ENCODE measurements at regions not wholly inside any gene's neighbourhood (a gene's known extent, or its start where the extent isn't known, plus 50 kb on each side); places are given as distances from the start of the nearest gene placed in this dataset.

DNA sequence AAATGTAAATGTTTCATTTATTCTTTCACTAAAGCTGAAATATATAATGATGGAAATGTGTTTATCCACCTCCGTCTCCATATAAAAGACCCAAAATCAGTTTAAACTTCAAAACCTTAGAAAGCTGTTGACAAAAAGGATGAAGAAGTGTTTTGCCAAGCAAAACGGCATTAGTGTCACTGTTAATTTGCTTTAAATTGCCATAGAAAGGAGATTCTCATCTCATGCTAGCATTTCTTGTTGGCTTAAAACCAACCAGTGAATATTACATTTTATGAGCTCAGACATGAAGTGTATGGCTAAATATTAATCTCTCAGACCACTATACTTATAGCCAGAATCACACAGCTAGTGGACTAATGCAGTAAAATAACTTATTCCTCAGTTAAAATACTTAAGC lies 398.8 kb downstream of the KIF2B start:
- Mint-ChIP-seq H3K4me1 (ENCODE audit: low read depth) (no peaks in the 10 kb centered on the region), H3K36me3 (ENCODE audit: low read depth) (no peaks in the 10 kb centered on the region), H3K4me3 (no peak overlapping the region), H3K9me3 (peaks cover 12% of the 10 kb centered on the region), H3K27me3 (ENCODE audit: insufficient read depth) (no peaks in the 10 kb centered on the region; the same call in 1 of the 2 replicates), H3K27ac (no peak overlapping the region)
- DNase-seq, result no peak
- TF ChIP-seq CTCF (IDR thresholded peaks at IDR 0.05), result no peak

DNA sequence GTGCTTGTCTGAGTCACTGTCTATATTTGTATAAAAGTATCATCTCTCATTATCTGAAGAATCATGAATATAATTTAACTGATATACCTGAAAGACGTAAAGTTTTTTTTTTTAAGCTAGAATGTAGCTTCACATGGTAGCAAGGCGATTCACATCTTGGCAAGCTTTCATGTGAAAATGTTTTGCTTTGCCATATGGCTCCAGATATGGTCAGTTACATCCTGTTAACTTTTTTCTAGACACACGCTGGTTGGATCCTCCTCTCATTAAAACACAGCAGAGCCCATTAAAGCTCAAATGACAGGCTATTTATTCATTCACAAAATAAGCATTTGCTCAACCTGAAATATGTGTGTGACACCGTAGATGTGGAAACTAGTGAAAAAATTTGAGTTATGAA lies 412.8 kb downstream of the KIF2B start:
- Mint-ChIP-seq H3K36me3 (ENCODE audit: low read depth) (0 out of 2 replicates have a peak, but pooled peaks cover 4% of the 10 kb centered on the region), H3K9me3 (peaks cover 50% of the 10 kb centered on the region), H3K27ac (no peak overlapping the region), H3K4me1 (ENCODE audit: low read depth) (no peaks in the 10 kb centered on the region), H3K4me3 (no peak overlapping the region), H3K27me3 (ENCODE audit: insufficient read depth) (no peaks in the 10 kb centered on the region)
- TF ChIP-seq CTCF (IDR thresholded peaks at IDR 0.05), result no peak
- DNase-seq, result no peak

- H3K4me3 Mint-ChIP-seq, result no peak overlapping the region
- 0 out of 2 replicates have a peak, but pooled peaks cover 4% of the 10 kb centered on the region for H3K36me3 Mint-ChIP-seq (ENCODE audit: low read depth)
- H3K4me1 Mint-ChIP-seq (ENCODE audit: low read depth), result no peaks in the 10 kb centered on the region
- no peak overlapping the region for H3K27ac Mint-ChIP-seq
- H3K27me3 Mint-ChIP-seq (ENCODE audit: insufficient read depth), result no peaks in the 10 kb centered on the region
- no peak for DNase-seq
- H3K9me3 Mint-ChIP-seq, result peaks cover 52% of the 10 kb centered on the region
- no peak for TF ChIP-seq CTCF (IDR thresholded peaks at IDR 0.05)
These were observed 415.3 kb downstream of the KIF2B start for GRCh38 chr17:54237911-54238515.

- no peak overlapping the region for H3K27ac Mint-ChIP-seq
- no peak for DNase-seq
- H3K4me1 Mint-ChIP-seq (ENCODE audit: low read depth), result no peaks in the 10 kb centered on the region
- H3K4me3 Mint-ChIP-seq, result no peak overlapping the region
- no peak for TF ChIP-seq CTCF (IDR thresholded peaks at IDR 0.05)
- no peaks in the 10 kb centered on the region for H3K27me3 Mint-ChIP-seq (ENCODE audit: insufficient read depth)
- 0 out of 2 replicates have a peak, but pooled peaks cover 4% of the 10 kb centered on the region for H3K36me3 Mint-ChIP-seq (ENCODE audit: low read depth)
- H3K9me3 Mint-ChIP-seq, result peaks cover 57% of the 10 kb centered on the region
These were observed 416.6 kb downstream of the KIF2B start for GRCh38 chr17:54239291-54239690.

- Mint-ChIP-seq H3K27me3 (ENCODE audit: insufficient read depth) (no peaks in the 10 kb centered on the region), H3K4me3 (no peak overlapping the region), H3K36me3 (ENCODE audit: low read depth) (no peaks in the 10 kb centered on the region), H3K4me1 (ENCODE audit: low read depth) (no peaks in the 10 kb centered on the region), H3K27ac (no peak overlapping the region), H3K9me3 (peaks cover 20% of the 10 kb centered on the region; the same call in 1 of the 2 replicates)
- TF ChIP-seq CTCF (IDR thresholded peaks at IDR 0.05), result no peak
- no peak for DNase-seq
These were observed 433.0 kb downstream of the KIF2B start for GRCh38 chr17:54255696-54256095.
